Adrenal gland (tissue), 5 donors: ENCODE measurements at regions not wholly inside any gene's neighbourhood (a gene's known extent, or its start where the extent isn't known, plus 50 kb on each side); places are given as distances from the start of the nearest gene placed in this dataset.

Source experiments
- POLR2A ChIP-seq, 2 donors: fragments of 450-650 bp; IDR thresholded peaks; one replicate each; pipeline ENCODE4 v1.6.1; 2017; ENCODE audit warnings: antibody characterized with exemption in 2 of 2, mild to moderate bottlenecking in 2 of 2, moderate library complexity in 1 of 2
- TF ChIP-seq, protein P1 (sequence below), 6 experiments: fragments of 450-650 bp in 4 of 6; fragments of 200-600 bp in 2 of 6; sonication (generic) in 1 of 6; IDR thresholded peaks; 1 replicate in 5 of 6; 2 replicates in 1 of 6; pipeline versions ENCODE4 v1.5.1 to v1.8.0; 2016 to 2021; ENCODE audit warnings: antibody characterized with exemption in 6 of 6, mild to moderate bottlenecking in 2 of 6, moderate library complexity in 1 of 6
- donor health status: DM: no; HTN: no; CAD: no.

GRCh38 chr2:239778042-239778851 lies 246.9 kb downstream of the NDUFA10 start:
- TF ChIP-seq, protein P1, sequence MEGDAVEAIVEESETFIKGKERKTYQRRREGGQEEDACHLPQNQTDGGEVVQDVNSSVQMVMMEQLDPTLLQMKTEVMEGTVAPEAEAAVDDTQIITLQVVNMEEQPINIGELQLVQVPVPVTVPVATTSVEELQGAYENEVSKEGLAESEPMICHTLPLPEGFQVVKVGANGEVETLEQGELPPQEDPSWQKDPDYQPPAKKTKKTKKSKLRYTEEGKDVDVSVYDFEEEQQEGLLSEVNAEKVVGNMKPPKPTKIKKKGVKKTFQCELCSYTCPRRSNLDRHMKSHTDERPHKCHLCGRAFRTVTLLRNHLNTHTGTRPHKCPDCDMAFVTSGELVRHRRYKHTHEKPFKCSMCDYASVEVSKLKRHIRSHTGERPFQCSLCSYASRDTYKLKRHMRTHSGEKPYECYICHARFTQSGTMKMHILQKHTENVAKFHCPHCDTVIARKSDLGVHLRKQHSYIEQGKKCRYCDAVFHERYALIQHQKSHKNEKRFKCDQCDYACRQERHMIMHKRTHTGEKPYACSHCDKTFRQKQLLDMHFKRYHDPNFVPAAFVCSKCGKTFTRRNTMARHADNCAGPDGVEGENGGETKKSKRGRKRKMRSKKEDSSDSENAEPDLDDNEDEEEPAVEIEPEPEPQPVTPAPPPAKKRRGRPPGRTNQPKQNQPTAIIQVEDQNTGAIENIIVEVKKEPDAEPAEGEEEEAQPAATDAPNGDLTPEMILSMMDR (IDR thresholded peaks at IDR 0.05) = no peak
- no peak for TF ChIP-seq POLR2A (IDR thresholded peaks at IDR 0.05)
